ENCODE measurements at regions not wholly inside any gene's neighbourhood (a gene's known extent, or its start where the extent isn't known, plus 50 kb on each side); places are given as distances from the start of the nearest gene placed in this dataset.
"Not testable (repeated sequence)": the region's sequence is repeated elsewhere in the genome, so short reads cannot be mapped to it uniquely, and the experiment has no call there.

DNA sequence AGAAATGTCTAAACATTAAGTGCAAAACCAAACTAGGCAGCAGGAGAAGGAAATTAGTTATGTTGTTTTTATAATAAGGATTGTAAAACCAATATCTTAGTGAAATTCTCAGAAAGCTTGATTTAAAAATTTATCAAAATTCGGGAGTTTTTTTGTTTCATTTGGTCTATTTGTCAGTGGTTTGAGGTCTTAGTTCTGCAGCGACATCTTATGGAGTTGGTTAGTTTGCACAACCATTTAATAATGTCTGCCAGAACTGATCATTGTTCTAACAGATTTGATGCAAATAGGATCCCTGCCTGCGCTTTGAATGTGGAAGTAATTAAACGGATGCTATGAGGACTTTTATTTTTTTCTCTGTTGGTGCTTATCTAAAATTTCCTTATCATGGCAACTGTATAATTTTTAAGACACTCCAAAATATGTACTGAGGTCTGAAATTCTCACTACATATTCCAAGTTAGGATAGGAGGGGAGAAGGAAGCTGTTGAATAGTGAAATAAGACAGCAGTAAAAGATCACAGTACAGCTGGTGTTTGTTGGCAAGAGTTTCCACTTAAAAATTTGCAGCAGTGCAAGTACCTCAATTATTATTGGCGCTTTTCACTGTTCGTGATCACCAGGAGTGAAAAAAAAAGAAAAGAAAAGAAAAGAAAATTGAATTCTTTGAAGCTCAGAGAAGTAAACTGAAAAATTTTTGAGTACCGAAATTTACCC, 2521.4 kb downstream of the ARAP2 start:
- TF ChIP-seq, protein P1, sequence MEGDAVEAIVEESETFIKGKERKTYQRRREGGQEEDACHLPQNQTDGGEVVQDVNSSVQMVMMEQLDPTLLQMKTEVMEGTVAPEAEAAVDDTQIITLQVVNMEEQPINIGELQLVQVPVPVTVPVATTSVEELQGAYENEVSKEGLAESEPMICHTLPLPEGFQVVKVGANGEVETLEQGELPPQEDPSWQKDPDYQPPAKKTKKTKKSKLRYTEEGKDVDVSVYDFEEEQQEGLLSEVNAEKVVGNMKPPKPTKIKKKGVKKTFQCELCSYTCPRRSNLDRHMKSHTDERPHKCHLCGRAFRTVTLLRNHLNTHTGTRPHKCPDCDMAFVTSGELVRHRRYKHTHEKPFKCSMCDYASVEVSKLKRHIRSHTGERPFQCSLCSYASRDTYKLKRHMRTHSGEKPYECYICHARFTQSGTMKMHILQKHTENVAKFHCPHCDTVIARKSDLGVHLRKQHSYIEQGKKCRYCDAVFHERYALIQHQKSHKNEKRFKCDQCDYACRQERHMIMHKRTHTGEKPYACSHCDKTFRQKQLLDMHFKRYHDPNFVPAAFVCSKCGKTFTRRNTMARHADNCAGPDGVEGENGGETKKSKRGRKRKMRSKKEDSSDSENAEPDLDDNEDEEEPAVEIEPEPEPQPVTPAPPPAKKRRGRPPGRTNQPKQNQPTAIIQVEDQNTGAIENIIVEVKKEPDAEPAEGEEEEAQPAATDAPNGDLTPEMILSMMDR (IDR thresholded peaks at IDR 0.05; ENCODE audit: low read depth, low read length): no peak
- H3K4me3 ChIP-seq (ENCODE audit: low read depth, low read length): no peak overlapping the region
- no peak for DNase-seq (ENCODE audit: low read depth, low spot score)
- in situ Hi-C loops (cut with HindIII; ENCODE audit: low sequenced_read_pairs): no loop called here

DNA sequence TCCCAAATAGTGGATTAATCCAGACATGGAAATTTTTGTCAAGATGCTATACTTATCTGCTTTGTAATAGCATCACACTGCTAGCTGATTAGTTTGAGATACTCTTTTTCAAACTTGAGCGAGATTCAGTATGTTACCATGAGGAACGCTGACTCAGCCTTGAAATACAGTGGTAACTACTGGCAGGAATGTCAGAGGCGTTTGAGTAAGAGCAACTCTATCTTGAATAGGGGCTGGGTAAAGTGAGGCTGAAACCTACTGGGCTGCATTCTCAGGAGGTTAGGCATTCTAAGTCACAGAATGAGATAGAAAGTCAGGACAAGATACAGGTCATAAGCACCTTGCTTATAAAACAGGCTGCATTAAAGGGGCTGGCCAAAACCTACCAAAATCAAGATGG, 2519.6 kb downstream of the ARAP2 start:
- in situ Hi-C loops (cut with HindIII; ENCODE audit: low sequenced_read_pairs): no loop called here
- TF ChIP-seq, protein P1 (IDR thresholded peaks at IDR 0.05; ENCODE audit: low read depth, low read length): no peak
- DNase-seq (ENCODE audit: low read depth, low spot score): no peak
- no peak overlapping the region for H3K4me3 ChIP-seq (ENCODE audit: low read depth, low read length)

DNA sequence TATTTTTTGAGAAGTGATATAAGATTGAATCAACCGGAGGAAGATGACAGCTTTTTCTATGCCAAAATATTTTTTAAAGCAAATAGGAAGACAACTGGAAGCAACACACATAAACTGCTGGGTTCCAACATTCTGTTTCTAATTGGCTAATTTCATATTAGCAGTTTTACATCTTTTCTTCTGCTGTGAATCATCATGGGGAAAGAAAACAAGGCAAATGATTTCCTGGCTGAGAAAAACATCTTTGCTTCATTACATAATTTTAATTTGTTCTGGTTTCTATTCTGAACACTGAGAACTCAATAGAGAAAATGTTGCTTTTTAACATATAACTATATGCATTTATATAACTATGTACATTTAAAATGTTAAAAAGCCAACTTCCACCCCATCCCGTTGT, 2518.5 kb downstream of the ARAP2 start:
- DNase-seq (ENCODE audit: low read depth, low spot score): no peak
- in situ Hi-C loops (cut with HindIII; ENCODE audit: low sequenced_read_pairs): no loop called here
- no peak overlapping the region for H3K4me3 ChIP-seq (ENCODE audit: low read depth, low read length)
- TF ChIP-seq, protein P1 (IDR thresholded peaks at IDR 0.05; ENCODE audit: low read depth, low read length): no peak

DNA sequence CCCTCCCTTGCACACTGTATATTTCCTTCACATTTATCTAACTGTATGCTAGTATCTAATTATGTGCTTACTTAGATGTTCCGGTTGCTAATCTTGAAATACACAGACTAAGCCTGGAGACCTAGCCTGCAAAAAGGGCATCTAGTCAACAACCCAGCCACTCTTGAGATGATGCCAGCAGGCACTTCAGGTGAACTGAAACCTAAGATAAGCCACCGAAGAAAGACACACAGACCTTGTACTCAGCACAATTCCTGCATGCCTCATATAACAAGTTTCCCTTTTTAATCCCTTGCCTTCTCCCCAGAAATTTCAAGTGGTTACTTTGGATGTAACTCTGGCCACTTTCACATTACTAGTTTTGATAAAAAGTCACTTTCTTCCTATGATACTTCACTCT, 2506.6 kb downstream of the ARAP2 start:
- H3K4me3 ChIP-seq (ENCODE audit: low read depth, low read length): no peak overlapping the region
- TF ChIP-seq, protein P1 (IDR thresholded peaks at IDR 0.05; ENCODE audit: low read depth, low read length): no peak
- in situ Hi-C loops (cut with HindIII; ENCODE audit: low sequenced_read_pairs): no loop called here
- DNase-seq (ENCODE audit: low read depth, low spot score): no peak

DNA sequence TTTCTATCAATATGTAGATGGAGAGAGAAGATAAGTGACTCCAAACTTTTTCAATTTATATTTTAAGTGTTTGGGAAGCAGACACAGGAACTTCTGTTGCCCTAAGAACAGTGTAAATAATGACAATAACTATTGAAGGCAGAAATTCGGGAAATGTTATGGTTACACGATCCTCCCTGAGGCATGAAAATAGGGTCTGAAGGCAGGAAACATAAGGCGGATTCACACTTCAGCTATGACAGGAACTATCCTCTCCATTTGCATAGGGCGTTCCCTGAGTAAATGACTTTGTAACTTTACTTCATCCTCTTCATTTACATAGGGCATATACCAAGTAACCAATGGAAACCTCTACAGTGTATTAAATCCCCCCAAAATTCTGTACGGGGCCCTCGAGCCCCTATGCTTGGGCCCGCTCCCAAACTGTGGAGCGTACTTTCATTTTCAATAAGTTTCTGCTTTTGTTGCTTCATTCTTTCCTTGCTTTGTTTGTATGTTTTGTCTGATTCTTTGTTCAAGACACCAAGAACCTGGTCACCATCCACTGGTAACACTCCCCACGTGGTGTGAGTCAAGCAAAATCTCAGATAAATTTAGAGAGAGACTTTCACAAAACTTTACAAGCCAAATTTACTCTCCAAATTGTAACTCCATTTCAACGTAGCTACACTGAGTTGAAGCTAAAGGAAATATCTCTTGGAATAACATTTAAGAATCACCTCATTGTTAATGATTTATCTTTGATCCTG, 2504.3 kb downstream of the ARAP2 start:
- TF ChIP-seq, protein P1 (IDR thresholded peaks at IDR 0.05; ENCODE audit: low read depth, low read length): no peak
- no peak for DNase-seq (ENCODE audit: low read depth, low spot score)
- in situ Hi-C loops (cut with HindIII; ENCODE audit: low sequenced_read_pairs): no loop called here
- no peak overlapping the region for H3K4me3 ChIP-seq (ENCODE audit: low read depth, low read length)

DNA sequence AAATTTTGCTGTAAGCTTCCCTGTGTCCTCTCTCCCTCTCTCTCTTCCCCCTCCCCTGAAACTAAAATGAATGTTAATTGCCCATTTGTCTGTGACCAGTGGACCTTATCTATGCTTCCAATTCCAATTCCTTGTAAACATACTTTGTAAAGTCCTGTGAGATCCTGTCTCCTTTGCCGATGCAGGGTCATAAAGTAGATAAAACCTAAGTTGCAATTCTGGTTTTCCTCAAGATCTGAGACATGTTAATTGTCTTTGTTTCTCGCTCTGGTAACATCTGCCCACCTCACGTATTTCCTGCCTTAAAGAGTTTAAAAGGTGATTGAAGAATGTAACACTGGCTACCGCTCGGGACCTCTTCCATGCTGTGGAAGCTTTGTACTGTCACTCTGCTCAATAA, 2503.4 kb downstream of the ARAP2 start:
- H3K4me3 ChIP-seq (ENCODE audit: low read depth, low read length); DNase-seq (ENCODE audit: low read depth, low spot score); in situ Hi-C loops (cut with HindIII; ENCODE audit: low sequenced_read_pairs): not testable (repeated sequence)

DNA sequence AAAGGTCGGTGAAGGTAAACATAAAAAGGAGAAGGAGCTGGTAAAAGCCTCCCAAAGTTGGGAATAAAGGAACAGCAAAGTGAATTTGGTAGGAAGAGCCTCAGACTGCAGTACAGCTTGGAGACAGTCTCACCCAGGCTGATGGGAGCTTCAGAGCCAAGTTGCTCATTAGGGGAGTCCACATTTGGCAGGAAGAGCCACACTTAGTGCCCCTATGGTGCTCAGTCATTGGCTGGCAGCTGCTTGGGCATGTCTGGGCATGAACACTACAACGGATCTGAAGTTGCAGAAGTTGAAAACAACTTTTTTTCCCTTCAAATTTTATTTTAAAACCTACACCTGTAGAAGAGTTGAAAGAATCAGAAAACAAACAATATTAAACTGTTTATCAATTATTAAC, 2497.3 kb downstream of the ARAP2 start:
- no peak overlapping the region for H3K4me3 ChIP-seq (ENCODE audit: low read depth, low read length)
- TF ChIP-seq, protein P1 (IDR thresholded peaks at IDR 0.05; ENCODE audit: low read depth, low read length): no peak
- DNase-seq (ENCODE audit: low read depth, low spot score): peak; percentile 2
- in situ Hi-C loops (cut with HindIII; ENCODE audit: low sequenced_read_pairs): no loop called here

All from astrocyte of the spinal cord (primary cell).